ENCODE measurements at regions not wholly inside any gene's neighbourhood (a gene's known extent, or its start where the extent isn't known, plus 50 kb on each side); places are given as distances from the start of the nearest gene placed in this dataset.

DNA sequence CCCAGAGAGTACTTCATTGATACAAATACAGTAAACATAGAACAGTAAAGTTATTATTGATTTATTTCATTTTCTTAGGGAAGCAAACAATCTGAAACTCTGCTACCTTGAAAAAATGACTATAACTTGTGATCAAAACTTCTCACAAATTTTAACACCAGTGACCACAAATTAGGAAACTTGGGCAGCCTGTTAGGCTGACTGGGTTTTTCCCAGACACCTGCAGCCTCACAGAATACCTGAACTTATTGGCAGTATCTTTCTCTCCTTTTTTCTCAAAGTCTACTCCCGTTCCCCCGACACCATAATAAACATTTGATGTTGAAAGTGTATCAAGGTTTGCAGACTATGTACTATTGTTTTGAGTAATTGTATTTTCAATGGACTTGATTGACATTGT lies 360.5 kb downstream of the LMO7 start:
- DNase-seq (ENCODE audit: extremely low read depth, low read depth): no peak
- H3K4me3 ChIP-seq (replicated peaks; ENCODE audit: low read depth, low read length): no peak overlapping the region
- TF ChIP-seq, protein P1, sequence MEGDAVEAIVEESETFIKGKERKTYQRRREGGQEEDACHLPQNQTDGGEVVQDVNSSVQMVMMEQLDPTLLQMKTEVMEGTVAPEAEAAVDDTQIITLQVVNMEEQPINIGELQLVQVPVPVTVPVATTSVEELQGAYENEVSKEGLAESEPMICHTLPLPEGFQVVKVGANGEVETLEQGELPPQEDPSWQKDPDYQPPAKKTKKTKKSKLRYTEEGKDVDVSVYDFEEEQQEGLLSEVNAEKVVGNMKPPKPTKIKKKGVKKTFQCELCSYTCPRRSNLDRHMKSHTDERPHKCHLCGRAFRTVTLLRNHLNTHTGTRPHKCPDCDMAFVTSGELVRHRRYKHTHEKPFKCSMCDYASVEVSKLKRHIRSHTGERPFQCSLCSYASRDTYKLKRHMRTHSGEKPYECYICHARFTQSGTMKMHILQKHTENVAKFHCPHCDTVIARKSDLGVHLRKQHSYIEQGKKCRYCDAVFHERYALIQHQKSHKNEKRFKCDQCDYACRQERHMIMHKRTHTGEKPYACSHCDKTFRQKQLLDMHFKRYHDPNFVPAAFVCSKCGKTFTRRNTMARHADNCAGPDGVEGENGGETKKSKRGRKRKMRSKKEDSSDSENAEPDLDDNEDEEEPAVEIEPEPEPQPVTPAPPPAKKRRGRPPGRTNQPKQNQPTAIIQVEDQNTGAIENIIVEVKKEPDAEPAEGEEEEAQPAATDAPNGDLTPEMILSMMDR (IDR thresholded peaks at IDR 0.05; ENCODE audit: low read depth, low read length, missing control alignments): no peak

GRCh38 chr13:75995966-75996365 lies 359.8 kb downstream of the LMO7 start:
- TF ChIP-seq, protein P1 (IDR thresholded peaks at IDR 0.05; ENCODE audit: low read depth, low read length, missing control alignments): no peak
- DNase-seq (ENCODE audit: extremely low read depth, low read depth): no peak
- no peak overlapping the region for H3K4me3 ChIP-seq (replicated peaks; ENCODE audit: low read depth, low read length)

- H3K4me3 ChIP-seq (replicated peaks; ENCODE audit: low read depth, low read length): no peak overlapping the region
- TF ChIP-seq, protein P1 (IDR thresholded peaks at IDR 0.05; ENCODE audit: low read depth, low read length, missing control alignments): no peak
- DNase-seq (ENCODE audit: extremely low read depth, low read depth): no peak
Measured at GRCh38 chr13:75993823-75994222, 357.7 kb downstream of the LMO7 start.

GRCh38 chr13:75993241-75993640 lies 357.1 kb downstream of the LMO7 start:
- DNase-seq (ENCODE audit: extremely low read depth, low read depth): no peak
- TF ChIP-seq, protein P1 (IDR thresholded peaks at IDR 0.05; ENCODE audit: low read depth, low read length, missing control alignments): no peak

GRCh38 chr13:75986818-75987217 lies 350.7 kb downstream of the LMO7 start:
- TF ChIP-seq, protein P1 (IDR thresholded peaks at IDR 0.05; ENCODE audit: low read depth, low read length, missing control alignments): no peak
- no peak overlapping the region for H3K4me3 ChIP-seq (replicated peaks; ENCODE audit: low read depth, low read length)
- no peak for DNase-seq (ENCODE audit: extremely low read depth, low read depth)

More at GRCh38 chr13:75993241-75993640, 357.1 kb downstream of the LMO7 start:
- no peak overlapping the region for H3K4me3 ChIP-seq (replicated peaks; ENCODE audit: low read depth, low read length)

DNA sequence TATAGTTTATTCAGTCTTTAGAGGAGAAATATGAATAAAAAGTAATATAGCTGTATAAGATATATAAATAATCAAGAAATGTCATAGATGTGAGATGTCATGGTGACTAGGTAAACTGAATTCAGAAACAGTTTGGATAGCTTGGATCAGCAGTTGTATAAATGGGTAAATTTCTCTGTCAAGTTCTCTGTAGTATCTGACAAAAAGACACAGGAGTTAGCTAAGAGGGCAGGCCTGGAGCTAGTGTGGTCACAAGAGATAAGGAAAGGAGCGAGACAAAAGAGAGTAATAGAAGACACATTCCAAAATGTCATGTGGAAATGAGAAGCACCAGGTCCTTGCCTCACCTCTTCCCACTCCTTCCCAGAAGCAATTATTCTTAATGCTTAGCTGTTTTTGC lies 349.0 kb downstream of the LMO7 start:
- TF ChIP-seq, protein P1 (IDR thresholded peaks at IDR 0.05; ENCODE audit: low read depth, low read length, missing control alignments): no peak
- DNase-seq (ENCODE audit: extremely low read depth, low read depth): no peak
- no peak overlapping the region for H3K4me3 ChIP-seq (replicated peaks; ENCODE audit: low read depth, low read length)

- no peak overlapping the region for H3K4me3 ChIP-seq (replicated peaks; ENCODE audit: low read depth, low read length)
- no peak for DNase-seq (ENCODE audit: extremely low read depth, low read depth)
Measured at GRCh38 chr13:75978818-75979217, 342.7 kb downstream of the LMO7 start.

More at GRCh38 chr13:75978818-75979217, 342.7 kb downstream of the LMO7 start:
- TF ChIP-seq, protein P1 (IDR thresholded peaks at IDR 0.05; ENCODE audit: low read depth, low read length, missing control alignments): no peak
